ENCODE measurements at regions not wholly inside any gene's neighbourhood (a gene's known extent, or its start where the extent isn't known, plus 50 kb on each side); places are given as distances from the start of the nearest gene placed in this dataset.

DNA sequence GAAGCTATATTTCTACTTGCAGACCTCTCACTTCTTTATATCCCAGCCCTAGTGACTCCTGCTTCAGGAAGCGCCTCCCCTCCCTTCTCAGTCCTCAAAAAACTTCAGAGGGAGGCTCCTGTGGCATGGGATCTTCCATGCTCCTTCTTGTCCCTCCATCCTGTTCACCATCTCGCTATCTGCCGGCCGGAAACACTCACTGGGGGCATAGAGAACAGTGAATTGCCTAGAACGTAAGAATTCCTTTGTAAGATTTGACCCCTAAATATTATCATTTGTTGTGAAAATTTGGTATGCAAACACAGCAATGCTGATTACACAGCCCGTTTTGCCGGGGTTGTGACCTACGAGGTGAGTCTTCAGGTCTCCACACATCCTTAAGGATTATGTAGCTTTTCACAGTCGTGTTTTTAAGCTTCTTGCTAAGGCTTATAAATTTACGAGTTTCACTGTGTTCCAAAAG lies 218.7 kb upstream of the ATP10A start:
- Histone ChIP-seq H2AFZ (ENCODE audit: low read depth, low read length) (no peak overlapping the region), H3K9me2 (ENCODE audit: insufficient read depth, low read length) (no peaks in the 10 kb centered on the region), H3K27ac (ENCODE audit: low read length) (peak overlapping the region; percentile 93), H3F3A (ENCODE audit: insufficient read depth, low read length, poor library complexity, severe bottlenecking) (no peaks in the 10 kb centered on the region), H3K4me3 (ENCODE audit: low read length) (peak overlapping the region; percentile 77), H4K20me1 (ENCODE audit: insufficient read depth) (no peaks in the 10 kb centered on the region), H3K27me3 (ENCODE audit: insufficient read depth, low read depth, low read length) (no peaks in the 10 kb centered on the region), H3K9ac (ENCODE audit: low read length) (peak overlapping the region; percentile 31), H3K36me3 (ENCODE audit: insufficient read depth, low read length) (no peaks in the 10 kb centered on the region), H3K4me2 (ENCODE audit: low read length) (peak overlapping the region; percentile 50), H3K79me2 (replicated peaks; ENCODE audit: insufficient read depth, low read length) (no peaks in the 10 kb centered on the region), H3K9me3 (ENCODE audit: low read length) (no peaks in the 10 kb centered on the region)
- no peak for TF ChIP-seq RAD21 (conservative IDR thresholded peaks at IDR 0.05)
- TF ChIP-seq EP300 (conservative IDR thresholded peaks at IDR 0.05; ENCODE audit: poor library complexity, severe bottlenecking), result no peak

DNA sequence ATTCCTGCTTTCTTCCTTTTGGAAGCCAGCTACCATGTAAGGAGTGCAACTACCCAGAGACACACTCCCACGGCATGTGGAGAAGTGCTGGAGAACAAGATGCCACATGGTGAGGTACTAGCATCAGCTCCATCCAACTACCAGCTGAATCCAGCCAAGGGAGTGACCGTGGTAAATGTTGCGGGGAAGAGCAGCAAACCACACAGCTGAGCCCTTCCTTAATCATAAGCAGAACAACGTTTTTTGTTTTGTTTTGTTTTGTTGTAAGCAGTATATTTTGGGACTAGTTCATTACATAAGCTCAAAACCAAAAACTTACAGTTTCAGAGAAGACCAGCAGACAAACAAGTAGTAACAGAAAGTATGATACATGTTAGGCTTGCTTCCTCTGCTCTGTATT lies 212.6 kb upstream of the ATP10A start:
- Histone ChIP-seq H3K27ac (ENCODE audit: low read length) (no peak overlapping the region), H3K27me3 (ENCODE audit: insufficient read depth, low read depth, low read length) (no peaks in the 10 kb centered on the region), H3K4me3 (ENCODE audit: low read length) (no peak overlapping the region), H3K4me2 (ENCODE audit: low read length) (no peak overlapping the region), H4K20me1 (ENCODE audit: insufficient read depth) (no peaks in the 10 kb centered on the region), H3K36me3 (ENCODE audit: insufficient read depth, low read length) (no peaks in the 10 kb centered on the region), H3K9ac (ENCODE audit: low read length) (no peak overlapping the region), H3K9me3 (ENCODE audit: low read length) (no peaks in the 10 kb centered on the region), H3K9me2 (ENCODE audit: insufficient read depth, low read length) (no peaks in the 10 kb centered on the region), H2AFZ (ENCODE audit: low read depth, low read length) (no peak overlapping the region), H3F3A (ENCODE audit: insufficient read depth, low read length, poor library complexity, severe bottlenecking) (peaks cover 6% of the 10 kb centered on the region), H3K79me2 (replicated peaks; ENCODE audit: insufficient read depth, low read length) (no peaks in the 10 kb centered on the region)
- no peak for TF ChIP-seq EZH2 (IDR thresholded peaks at IDR 0.05; ENCODE audit: borderline replicate concordance, insufficient read depth, low read length, poor library complexity, severe bottlenecking)
- TF ChIP-seq TAF1 (IDR thresholded peaks at IDR 0.05; ENCODE audit: low read depth), result no peak
- TF ChIP-seq RAD21 (conservative IDR thresholded peaks at IDR 0.05), result no peak
- no peak for TF ChIP-seq REST (IDR thresholded peaks at IDR 0.05; ENCODE audit: borderline replicate concordance)
- no peak for TF ChIP-seq SMC3 (conservative IDR thresholded peaks at IDR 0.05; ENCODE audit: poor library complexity)
- TF ChIP-seq EP300 (conservative IDR thresholded peaks at IDR 0.05; ENCODE audit: poor library complexity, severe bottlenecking), result no peak
- no peak for TF ChIP-seq MXI1 (conservative IDR thresholded peaks at IDR 0.05; ENCODE audit: poor library complexity, severe bottlenecking)
- TF ChIP-seq CTCF (IDR thresholded peaks at IDR 0.05; ENCODE audit: poor library complexity, severe bottlenecking), result no peak
- no peak for TF ChIP-seq POLR2AphosphoS5 (IDR thresholded peaks at IDR 0.05)

Measured in neural cell (in vitro differentiated cells).